ENCODE measurements at regions not wholly inside any gene's neighbourhood (a gene's known extent, or its start where the extent isn't known, plus 50 kb on each side); places are given as distances from the start of the nearest gene placed in this dataset.

DNA sequence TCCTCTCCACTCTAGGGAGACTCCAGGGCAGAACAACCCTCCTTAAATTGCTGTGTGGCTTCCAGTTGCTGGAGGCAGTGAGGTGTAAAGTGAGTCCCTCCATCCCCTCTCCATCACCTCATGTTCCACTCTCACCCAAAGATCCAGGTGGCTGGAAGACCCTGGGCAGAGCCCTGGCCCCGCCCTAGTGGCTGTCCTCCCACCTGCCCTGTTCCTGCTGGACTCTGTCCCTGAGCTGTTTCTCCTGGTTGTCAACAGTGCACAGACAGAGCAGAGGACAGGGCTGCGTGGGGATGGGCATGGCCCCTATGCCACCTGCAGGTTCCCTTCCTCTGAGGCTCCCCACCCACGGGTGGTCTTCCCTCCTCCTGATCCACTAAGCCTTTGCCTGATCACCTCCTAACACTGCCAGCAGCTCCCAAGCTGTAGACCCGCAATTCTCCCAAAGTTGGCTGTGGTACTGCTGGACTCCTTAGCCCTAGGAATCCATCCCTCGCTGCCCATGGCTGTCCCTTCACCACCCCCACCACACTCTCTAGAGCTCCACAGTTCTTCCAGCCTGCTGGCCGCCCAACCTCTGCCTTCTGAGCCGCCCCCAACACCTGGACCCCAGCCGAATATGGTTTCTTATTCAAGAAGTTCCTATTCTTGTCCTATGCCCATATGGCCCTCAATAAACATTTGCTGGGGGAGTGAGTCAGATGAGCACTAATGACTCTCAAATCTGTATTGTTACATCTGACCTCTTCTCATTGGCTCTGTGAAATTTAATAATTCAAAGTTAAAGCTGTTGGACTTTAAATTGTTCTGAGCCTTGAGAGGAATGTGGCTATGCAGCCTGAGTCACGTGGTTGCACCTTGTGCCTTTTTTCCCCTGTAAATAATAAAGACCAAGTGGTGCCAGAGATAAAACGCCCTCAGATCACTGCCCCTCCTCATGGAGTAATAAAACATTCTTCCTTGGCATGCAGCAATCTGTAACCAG lies 260.0 kb upstream of the HS6ST1 start:
- peak; percentile 31 for DNase-seq (ENCODE audit: low read depth)
- no peak overlapping the region for H3K4me3 ChIP-seq (ENCODE audit: low read depth, low read length)
- TF ChIP-seq, protein P1, sequence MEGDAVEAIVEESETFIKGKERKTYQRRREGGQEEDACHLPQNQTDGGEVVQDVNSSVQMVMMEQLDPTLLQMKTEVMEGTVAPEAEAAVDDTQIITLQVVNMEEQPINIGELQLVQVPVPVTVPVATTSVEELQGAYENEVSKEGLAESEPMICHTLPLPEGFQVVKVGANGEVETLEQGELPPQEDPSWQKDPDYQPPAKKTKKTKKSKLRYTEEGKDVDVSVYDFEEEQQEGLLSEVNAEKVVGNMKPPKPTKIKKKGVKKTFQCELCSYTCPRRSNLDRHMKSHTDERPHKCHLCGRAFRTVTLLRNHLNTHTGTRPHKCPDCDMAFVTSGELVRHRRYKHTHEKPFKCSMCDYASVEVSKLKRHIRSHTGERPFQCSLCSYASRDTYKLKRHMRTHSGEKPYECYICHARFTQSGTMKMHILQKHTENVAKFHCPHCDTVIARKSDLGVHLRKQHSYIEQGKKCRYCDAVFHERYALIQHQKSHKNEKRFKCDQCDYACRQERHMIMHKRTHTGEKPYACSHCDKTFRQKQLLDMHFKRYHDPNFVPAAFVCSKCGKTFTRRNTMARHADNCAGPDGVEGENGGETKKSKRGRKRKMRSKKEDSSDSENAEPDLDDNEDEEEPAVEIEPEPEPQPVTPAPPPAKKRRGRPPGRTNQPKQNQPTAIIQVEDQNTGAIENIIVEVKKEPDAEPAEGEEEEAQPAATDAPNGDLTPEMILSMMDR (IDR thresholded peaks at IDR 0.05; ENCODE audit: control insufficient read depth, extremely low read depth, insufficient read depth): no peak

DNA sequence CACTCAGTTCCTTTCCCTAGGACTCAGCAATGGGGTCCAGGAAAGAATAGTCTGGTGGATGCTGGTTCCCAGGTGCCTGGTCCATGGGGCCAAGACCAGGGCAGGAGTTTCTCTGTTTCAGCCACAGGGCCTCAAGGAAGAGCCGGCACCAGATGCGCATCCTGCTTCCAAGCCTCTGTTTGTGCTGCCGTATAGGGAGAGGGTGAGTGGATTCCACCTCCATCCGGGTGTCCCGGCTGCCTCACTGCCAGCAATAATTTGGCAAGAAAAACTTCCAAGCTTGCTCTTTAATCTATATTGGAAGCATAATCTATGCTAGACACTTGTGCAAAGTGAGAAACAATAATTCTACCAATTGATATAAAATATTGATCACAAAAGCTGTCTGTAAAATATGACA lies 261.2 kb upstream of the HS6ST1 start:
- TF ChIP-seq, protein P1 (IDR thresholded peaks at IDR 0.05; ENCODE audit: control insufficient read depth, extremely low read depth, insufficient read depth): no peak
- no peak for DNase-seq (ENCODE audit: low read depth)
- no peak overlapping the region for H3K4me3 ChIP-seq (ENCODE audit: low read depth, low read length)

DNA sequence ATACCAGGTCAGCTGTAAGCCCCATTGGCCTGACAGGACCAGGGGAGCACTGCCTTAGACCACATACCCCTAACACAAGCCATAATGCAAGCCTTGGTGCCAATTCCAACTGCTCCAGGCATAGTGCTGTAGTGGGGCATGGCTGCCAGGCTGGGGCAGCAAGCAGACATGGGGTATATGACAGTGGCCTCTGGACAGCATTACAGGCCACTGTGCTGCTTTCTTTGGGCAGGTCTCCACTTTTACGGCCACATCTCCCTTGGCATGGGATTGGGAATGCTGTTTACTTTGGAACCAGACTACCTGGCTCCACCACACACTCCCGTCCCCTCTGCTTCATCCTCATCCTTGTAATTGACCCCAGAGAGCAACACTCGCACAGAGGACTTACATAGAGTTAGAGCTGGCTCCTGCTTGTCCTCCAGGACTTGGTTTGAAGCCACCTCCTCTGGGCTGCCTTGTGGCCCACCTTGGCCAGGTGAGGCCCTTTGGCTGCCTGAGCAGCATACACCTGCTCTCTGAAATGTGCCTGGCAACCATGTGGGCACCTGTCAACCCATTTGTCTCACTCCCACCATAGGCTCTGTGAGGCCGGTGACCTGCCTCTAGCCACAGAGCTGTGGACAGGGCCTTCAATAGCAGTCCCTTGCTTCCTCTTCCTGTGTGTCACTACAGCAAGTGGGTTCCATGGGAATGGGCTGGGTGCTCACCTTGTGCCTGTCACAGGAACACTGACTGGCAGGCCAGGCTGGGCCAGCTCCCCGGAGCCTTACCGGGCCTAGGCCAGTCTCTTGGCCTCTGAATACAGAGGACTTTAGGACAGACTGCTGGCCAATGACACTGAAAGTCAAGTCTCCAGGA lies 262.6 kb upstream of the HS6ST1 start:
- DNase-seq (ENCODE audit: low read depth): no peak
- TF ChIP-seq, protein P1 (IDR thresholded peaks at IDR 0.05; ENCODE audit: control insufficient read depth, extremely low read depth, insufficient read depth): no peak
- no peak overlapping the region for H3K4me3 ChIP-seq (ENCODE audit: low read depth, low read length)

DNA sequence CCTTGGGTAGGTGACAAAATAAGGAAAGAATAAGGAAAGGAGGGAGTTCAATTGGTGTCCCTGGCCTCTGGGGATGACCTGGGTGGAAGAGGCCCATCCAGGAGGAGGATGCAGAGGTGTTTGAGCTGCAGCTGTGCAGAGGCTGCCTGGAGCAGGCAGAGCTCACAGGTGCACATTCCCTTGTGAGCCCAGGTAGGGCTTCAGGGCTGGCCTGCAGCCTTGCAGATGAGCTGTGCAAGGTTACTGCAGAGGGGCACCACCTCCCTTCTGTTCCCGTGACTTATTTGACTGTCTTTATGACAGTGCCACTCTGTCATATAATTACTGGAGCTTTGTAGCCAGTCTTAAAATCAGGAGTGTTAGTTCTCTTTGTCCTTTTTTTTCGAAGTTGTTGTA lies 263.2 kb upstream of the HS6ST1 start:
- no peak overlapping the region for H3K4me3 ChIP-seq (ENCODE audit: low read depth, low read length)
- TF ChIP-seq, protein P1 (IDR thresholded peaks at IDR 0.05; ENCODE audit: control insufficient read depth, extremely low read depth, insufficient read depth): no peak
- DNase-seq (ENCODE audit: low read depth): no peak

DNA sequence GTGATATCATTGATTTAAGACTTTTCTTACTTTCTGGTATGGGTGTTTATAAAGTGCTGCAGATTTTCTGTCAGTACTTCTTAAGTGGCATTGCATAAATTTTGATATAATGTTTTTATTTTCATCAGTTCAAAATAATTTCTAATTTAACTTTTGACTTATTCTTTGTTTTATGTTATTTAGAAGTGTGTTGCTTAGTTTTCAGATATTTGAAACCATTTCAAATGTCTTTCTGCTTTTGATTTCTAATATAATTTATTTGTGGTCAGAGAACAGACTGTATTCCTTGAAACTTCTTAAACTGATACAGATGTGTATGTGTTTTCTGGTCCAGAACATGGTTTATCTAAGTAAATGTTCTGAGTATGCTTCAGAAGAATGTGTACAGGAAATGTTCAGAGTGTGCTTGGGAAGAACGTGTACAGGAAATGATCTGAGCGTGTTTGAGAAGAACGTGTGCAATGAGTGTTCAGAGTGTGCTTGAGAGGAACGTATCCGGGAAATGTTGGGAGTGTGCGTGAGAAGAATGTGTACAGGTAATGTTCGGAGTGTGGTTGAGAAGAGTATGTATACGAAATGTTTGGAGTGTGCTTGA lies 265.7 kb upstream of the HS6ST1 start:
- TF ChIP-seq, protein P1 (IDR thresholded peaks at IDR 0.05; ENCODE audit: control insufficient read depth, extremely low read depth, insufficient read depth): no peak
- no peak overlapping the region for H3K4me3 ChIP-seq (ENCODE audit: low read depth, low read length)
- DNase-seq (ENCODE audit: low read depth): no peak

DNA sequence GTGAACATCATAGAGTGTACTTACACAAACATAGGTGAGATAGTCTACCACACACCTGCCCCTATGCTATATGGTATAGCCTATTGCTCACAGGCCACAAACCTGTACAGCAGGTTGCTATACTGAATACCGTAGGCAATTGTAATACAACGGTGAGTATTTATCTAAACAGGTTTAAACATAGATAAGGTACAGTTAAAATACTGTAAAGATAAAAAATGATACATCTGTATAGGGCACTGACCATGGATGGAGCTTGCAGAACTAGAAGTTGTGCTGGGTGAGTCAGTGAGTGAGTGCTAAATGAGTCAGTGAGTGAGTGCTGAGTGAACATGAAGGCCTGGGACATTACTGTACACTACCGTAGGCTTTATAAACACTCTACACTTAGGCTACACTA lies 267.0 kb upstream of the HS6ST1 start:
- TF ChIP-seq, protein P1 (IDR thresholded peaks at IDR 0.05; ENCODE audit: control insufficient read depth, extremely low read depth, insufficient read depth): no peak
- no peak overlapping the region for H3K4me3 ChIP-seq (ENCODE audit: low read depth, low read length)
- no peak for DNase-seq (ENCODE audit: low read depth)

All from LNCaP clone FGC (cell line).